GM11168 (cell line): ENCODE measurements at regions not wholly inside any gene's neighbourhood (a gene's known extent, or its start where the extent isn't known, plus 50 kb on each side); places are given as distances from the start of the nearest gene placed in this dataset.
"Not testable (repeated sequence)": the region's sequence is repeated elsewhere in the genome, so short reads cannot be mapped to it uniquely, and the experiment has no call there.

ENCODE experiments used
- in situ Hi-C: fragments of 300-500 bp; cut with MboI; formaldehyde crosslinking; loops from one replicate; pipeline ENCODE4 v1.12.0; 2022; ENCODE audit warnings: low sequenced_read_pairs; ENCODE audit not compliant: unreplicated experiment

GRCh38 chr17:20681746-20682722 lies 102.5 kb downstream of the CDRT15L2 start:
- in situ Hi-C loops: not testable (repeated sequence)

- in situ Hi-C loops: not testable (repeated sequence)
These were observed 104.2 kb downstream of the CDRT15L2 start for GRCh38 chr17:20683651-20684229.

GRCh38 chr17:20684975-20685374 lies 105.5 kb downstream of the CDRT15L2 start:
- in situ Hi-C loops: not testable (repeated sequence)

- in situ Hi-C loops: not testable (repeated sequence)
These were observed 108.1 kb downstream of the CDRT15L2 start for GRCh38 chr17:20687584-20687983.

- in situ Hi-C loops: not testable (repeated sequence)
These were observed 109.7 kb downstream of the CDRT15L2 start for GRCh38 chr17:20689170-20689749.

GRCh38 chr17:20692706-20693105 lies 113.2 kb downstream of the CDRT15L2 start:
- in situ Hi-C loops: not testable (repeated sequence)

- in situ Hi-C loops: not testable (repeated sequence)
These were observed 116.3 kb downstream of the CDRT15L2 start for GRCh38 chr17:20695871-20696270.

- in situ Hi-C loops: not testable (repeated sequence)
These were observed 119.1 kb downstream of the CDRT15L2 start for GRCh38 chr17:20698463-20699206.

- in situ Hi-C loops: loop anchor here (10.0 kb wide), 1 partner anchor 236 kb away; the partner anchor contains the start of gene LGALS9B
These were observed 121.0 kb downstream of the CDRT15L2 start for GRCh38 chr17:20700528-20700927.

GRCh38 chr17:20701366-20701765 lies 121.8 kb downstream of the CDRT15L2 start:
- in situ Hi-C loops: loop anchor here (10.0 kb wide), 1 partner anchor 237 kb away; the partner anchor contains the start of gene LGALS9B

- in situ Hi-C loops: loop anchor here (10.0 kb wide), 1 partner anchor 238 kb away; the partner anchor contains the start of gene LGALS9B
These were observed 123.2 kb downstream of the CDRT15L2 start for GRCh38 chr17:20702692-20703091.

GRCh38 chr17:20703781-20704180 lies 124.3 kb downstream of the CDRT15L2 start:
- in situ Hi-C loops: loop anchor here (10.0 kb wide), 1 partner anchor 239 kb away; the partner anchor contains the start of gene LGALS9B

GRCh38 chr17:20705186-20705585 lies 125.7 kb downstream of the CDRT15L2 start:
- in situ Hi-C loops: loop anchor here (10.0 kb wide), 1 partner anchor 240 kb away; the partner anchor contains the start of gene LGALS9B

GRCh38 chr17:20706751-20707373 lies 127.3 kb downstream of the CDRT15L2 start:
- in situ Hi-C loops: loop anchor here (10.0 kb wide), 1 partner anchor 242 kb away; the partner anchor contains the start of gene LGALS9B

GRCh38 chr17:20708821-20709220 lies 129.3 kb downstream of the CDRT15L2 start:
- in situ Hi-C loops: loop anchor here (10.0 kb wide), 1 partner anchor 244 kb away; the partner anchor contains the start of gene LGALS9B

- in situ Hi-C loops: not testable (repeated sequence)
These were observed 137.0 kb downstream of the CDRT15L2 start for GRCh38 chr17:20716481-20716880.

- in situ Hi-C loops: no loop called here
These were observed 141.6 kb downstream of the CDRT15L2 start for GRCh38 chr17:20721171-20721570.

- in situ Hi-C loops: not testable (repeated sequence)
These were observed 144.9 kb downstream of the CDRT15L2 start for GRCh38 chr17:20724391-20724790.

GRCh38 chr17:20727201-20727600 lies 147.7 kb downstream of the CDRT15L2 start:
- in situ Hi-C loops: not testable (repeated sequence)
